Stomach (tissue), 4 donors: ENCODE measurements at regions not wholly inside any gene's neighbourhood (a gene's known extent, or its start where the extent isn't known, plus 50 kb on each side); places are given as distances from the start of the nearest gene placed in this dataset.
A peak's percentile ranks its signal among the peaks of the same experiment; 100 is the strongest.

Experiments
- CTCF ChIP-seq, 7 experiments: fragments of 450-650 bp in 4 of 7; fragments of 200-600 bp in 3 of 7; sonication (generic) in 3 of 7; IDR thresholded peaks; one replicate each; pipeline ENCODE4 v1.5.1; 2016 to 2019; ENCODE audit warnings: antibody characterized with exemption in 7 of 7, control low read depth in 2 of 7, mild to moderate bottlenecking in 1 of 7
- EP300 ChIP-seq: sonication (generic); formaldehyde crosslinking; IDR thresholded peaks from one replicate; pipeline ENCODE4 v1.6.1; 2017; ENCODE audit warnings: antibody characterized with exemption
- POLR2A ChIP-seq, 4 donors: fragments of 450-650 bp; IDR thresholded peaks; one replicate each; pipeline ENCODE4 v1.6.1; 2016; ENCODE audit warnings: antibody characterized with exemption in 4 of 4, control low read depth in 2 of 4, mild to moderate bottlenecking in 1 of 4, moderate library complexity in 1 of 4
- POLR2AphosphoS5 ChIP-seq, 3 donors: sonication (generic); formaldehyde crosslinking; IDR thresholded peaks; one replicate each; pipeline ENCODE4 v1.6.1; 2016; ENCODE audit warnings: antibody characterized with exemption in 3 of 3

GRCh38 chr21:41593051-41593759 lies 85.2 kb upstream of the TMPRSS2 start:
- TF ChIP-seq POLR2A (IDR thresholded peaks at IDR 0.05) (no peak), CTCF (IDR thresholded peaks at IDR 0.05) (no peak), POLR2AphosphoS5 (IDR thresholded peaks at IDR 0.05) (peak in 1 of 3 donors; percentile 51), EP300 (no peak)
